ENCODE measurements at regions not wholly inside any gene's neighbourhood (a gene's known extent, or its start where the extent isn't known, plus 50 kb on each side); places are given as distances from the start of the nearest gene placed in this dataset.

DNA sequence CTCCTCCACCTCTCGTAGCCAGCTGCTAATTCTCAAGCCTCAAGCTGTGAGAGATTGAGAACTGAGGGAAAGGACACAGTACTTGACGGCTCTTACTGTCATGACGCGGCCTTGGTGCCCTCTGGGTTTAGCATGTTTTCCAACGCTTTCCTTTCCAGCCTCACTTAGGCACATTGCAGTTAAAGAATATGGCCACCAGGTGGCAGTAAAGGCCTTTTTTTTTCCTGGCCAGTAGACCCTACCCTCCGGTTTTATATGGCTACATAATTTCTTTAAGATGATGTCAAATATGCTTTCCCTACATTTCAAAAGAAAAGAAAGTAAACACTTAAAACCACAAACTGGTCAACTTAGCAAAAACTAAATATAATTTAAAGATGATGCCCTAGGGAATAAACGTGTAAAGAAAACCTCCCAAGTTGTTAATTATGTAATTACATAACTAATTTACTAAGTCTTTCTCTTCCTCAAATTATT, 56.8 kb upstream of the PRDX6 start:
- DNase-seq (ENCODE audit: low spot score) = no peak
- TF ChIP-seq, protein P1, sequence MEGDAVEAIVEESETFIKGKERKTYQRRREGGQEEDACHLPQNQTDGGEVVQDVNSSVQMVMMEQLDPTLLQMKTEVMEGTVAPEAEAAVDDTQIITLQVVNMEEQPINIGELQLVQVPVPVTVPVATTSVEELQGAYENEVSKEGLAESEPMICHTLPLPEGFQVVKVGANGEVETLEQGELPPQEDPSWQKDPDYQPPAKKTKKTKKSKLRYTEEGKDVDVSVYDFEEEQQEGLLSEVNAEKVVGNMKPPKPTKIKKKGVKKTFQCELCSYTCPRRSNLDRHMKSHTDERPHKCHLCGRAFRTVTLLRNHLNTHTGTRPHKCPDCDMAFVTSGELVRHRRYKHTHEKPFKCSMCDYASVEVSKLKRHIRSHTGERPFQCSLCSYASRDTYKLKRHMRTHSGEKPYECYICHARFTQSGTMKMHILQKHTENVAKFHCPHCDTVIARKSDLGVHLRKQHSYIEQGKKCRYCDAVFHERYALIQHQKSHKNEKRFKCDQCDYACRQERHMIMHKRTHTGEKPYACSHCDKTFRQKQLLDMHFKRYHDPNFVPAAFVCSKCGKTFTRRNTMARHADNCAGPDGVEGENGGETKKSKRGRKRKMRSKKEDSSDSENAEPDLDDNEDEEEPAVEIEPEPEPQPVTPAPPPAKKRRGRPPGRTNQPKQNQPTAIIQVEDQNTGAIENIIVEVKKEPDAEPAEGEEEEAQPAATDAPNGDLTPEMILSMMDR (IDR thresholded peaks at IDR 0.05; ENCODE audit: extremely low read depth, insufficient read depth, missing control alignments) = peak; percentile 70
- in situ Hi-C loops (cut with MboI; ENCODE audit: low pct_unique_long_range_greater_than_20kb, low sequenced_read_pairs, unreplicated experiment) = loop anchor here (25.0 kb wide), 1 partner anchor 158 kb away; no protein-coding TSS in a partner anchor

DNA sequence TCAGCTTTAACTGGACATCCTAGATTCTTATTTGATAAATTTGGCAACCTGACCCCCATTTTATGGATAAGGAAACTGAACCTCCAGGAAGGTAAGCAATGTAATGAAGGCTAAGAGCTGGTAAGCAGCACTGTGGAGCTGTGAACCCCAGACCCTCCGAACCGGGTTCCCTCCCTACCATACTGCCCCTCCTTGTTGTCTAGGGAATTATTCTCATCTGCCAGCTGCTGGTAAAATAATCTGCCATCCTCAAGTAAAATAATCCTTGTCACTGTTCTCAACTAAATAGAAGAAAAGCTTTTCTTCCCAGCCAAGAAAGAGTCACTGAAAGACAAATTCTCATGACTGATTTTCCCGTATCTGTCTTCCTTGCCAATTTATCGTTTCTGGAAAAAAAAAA, 55.8 kb upstream of the PRDX6 start:
- TF ChIP-seq, protein P1 (IDR thresholded peaks at IDR 0.05; ENCODE audit: extremely low read depth, insufficient read depth, missing control alignments) = no peak
- no peak for DNase-seq (ENCODE audit: low spot score)
- in situ Hi-C loops (cut with MboI; ENCODE audit: low pct_unique_long_range_greater_than_20kb, low sequenced_read_pairs, unreplicated experiment) = loop anchor here (25.0 kb wide), 1 partner anchor 159 kb away; no protein-coding TSS in a partner anchor

DNA sequence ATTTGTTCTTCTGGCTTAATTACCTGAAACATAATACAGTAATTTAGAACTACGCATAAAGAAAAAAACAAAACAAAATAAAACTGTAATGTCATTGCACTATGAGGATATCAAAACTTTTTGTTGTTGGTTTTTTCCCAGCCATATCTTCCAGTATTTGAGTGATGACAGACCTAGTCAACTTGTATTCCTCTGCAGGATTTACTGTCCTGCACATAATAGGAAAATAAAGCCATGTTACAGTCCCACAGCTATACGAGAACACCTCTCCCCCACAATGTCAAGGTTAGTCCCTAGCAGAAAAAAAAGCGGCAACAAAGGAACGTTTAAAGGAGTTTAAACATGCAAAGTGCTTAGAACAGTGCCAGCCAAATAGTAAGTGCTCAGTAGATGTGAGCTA, 55.3 kb upstream of the PRDX6 start:
- no peak for DNase-seq (ENCODE audit: low spot score)
- TF ChIP-seq, protein P1 (IDR thresholded peaks at IDR 0.05; ENCODE audit: extremely low read depth, insufficient read depth, missing control alignments) = no peak
- in situ Hi-C loops (cut with MboI; ENCODE audit: low pct_unique_long_range_greater_than_20kb, low sequenced_read_pairs, unreplicated experiment) = loop anchor here (25.0 kb wide), 1 partner anchor 159 kb away; no protein-coding TSS in a partner anchor

DNA sequence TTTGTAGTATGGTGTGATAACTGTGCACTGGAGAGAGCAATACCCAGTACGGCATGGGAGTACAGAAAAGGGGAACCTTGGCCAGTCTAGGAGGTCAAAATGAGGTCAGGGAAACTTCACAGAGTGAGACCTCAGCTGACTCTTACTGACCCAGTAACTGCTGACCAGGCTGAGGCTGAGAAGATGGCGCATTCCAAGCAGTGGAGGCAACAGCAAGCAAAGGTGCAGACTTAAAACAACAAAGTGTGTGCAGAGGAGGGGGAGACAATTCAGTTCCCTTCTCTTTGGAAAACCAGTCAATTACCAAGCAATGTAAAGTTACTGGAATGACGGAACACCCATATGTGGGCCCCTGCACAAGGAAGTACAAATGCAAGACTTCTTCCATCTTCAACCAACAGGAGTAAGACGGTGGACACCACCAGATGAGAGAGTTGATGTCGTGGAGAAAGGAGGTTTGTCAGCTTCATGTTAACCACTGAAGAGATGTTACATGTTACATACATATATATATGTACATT, 54.6 kb upstream of the PRDX6 start:
- in situ Hi-C loops (cut with MboI; ENCODE audit: low pct_unique_long_range_greater_than_20kb, low sequenced_read_pairs, unreplicated experiment) = loop anchor here (25.0 kb wide), 1 partner anchor 160 kb away; no protein-coding TSS in a partner anchor
- no peak for DNase-seq (ENCODE audit: low spot score)
- TF ChIP-seq, protein P1 (IDR thresholded peaks at IDR 0.05; ENCODE audit: extremely low read depth, insufficient read depth, missing control alignments) = no peak

DNA sequence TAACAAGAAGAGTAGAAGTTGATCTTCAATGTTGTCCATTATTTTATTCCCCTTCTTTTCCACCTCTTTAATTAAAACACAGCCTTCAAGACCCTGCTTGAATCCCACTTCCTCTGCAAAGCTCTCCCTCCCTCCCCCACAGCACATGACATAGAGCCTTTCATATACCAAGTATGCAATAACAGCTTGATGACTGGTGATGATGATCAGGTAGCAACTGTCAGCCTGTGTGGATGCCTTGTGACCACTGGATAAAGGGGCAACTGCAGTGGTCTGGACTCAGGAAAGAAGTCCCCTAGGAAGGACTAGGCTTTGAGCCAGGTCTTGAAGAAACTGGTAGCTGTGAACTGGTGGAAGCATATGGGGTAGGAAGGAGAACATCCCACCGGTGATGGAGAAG, 53.8 kb upstream of the PRDX6 start:
- TF ChIP-seq, protein P1 (IDR thresholded peaks at IDR 0.05; ENCODE audit: extremely low read depth, insufficient read depth, missing control alignments) = no peak
- in situ Hi-C loops (cut with MboI; ENCODE audit: low pct_unique_long_range_greater_than_20kb, low sequenced_read_pairs, unreplicated experiment) = loop anchor here (25.0 kb wide), 1 partner anchor 161 kb away; no protein-coding TSS in a partner anchor
- no peak for DNase-seq (ENCODE audit: low spot score)

DNA sequence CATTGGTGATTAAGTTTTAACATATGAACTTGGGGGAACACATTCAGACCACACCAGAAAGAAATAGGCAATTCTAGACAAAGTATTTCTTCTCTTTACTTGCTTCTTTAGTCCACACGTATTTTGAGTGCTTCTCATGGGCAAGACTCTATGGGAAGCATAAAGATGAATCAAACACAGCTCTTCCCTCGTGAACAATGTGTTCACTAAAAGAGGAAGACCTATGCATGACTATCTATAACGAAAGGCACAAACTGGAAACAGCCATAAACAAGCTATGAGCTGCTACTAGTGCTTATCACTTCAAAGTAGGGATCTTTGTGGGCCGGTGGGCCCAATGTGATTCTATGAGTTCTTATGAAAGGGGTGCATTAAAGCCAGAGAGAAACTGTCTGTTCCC, 53.0 kb upstream of the PRDX6 start:
- DNase-seq (ENCODE audit: low spot score) = no peak
- in situ Hi-C loops (cut with MboI; ENCODE audit: low pct_unique_long_range_greater_than_20kb, low sequenced_read_pairs, unreplicated experiment) = loop anchor here (25.0 kb wide), 1 partner anchor 162 kb away; no protein-coding TSS in a partner anchor
- TF ChIP-seq, protein P1 (IDR thresholded peaks at IDR 0.05; ENCODE audit: extremely low read depth, insufficient read depth, missing control alignments) = no peak

All from GM13977 (cell line).